DND-41 (cell line): ENCODE measurements at regions not wholly inside any gene's neighbourhood (a gene's known extent, or its start where the extent isn't known, plus 50 kb on each side); places are given as distances from the start of the nearest gene placed in this dataset.

ENCODE experiments used
- EZH2 ChIP-seq: IDR thresholded peaks from 3 replicates; pipeline ENCODE4 v1.6.1; 2012; ENCODE audit warnings: borderline replicate concordance, low read depth, mild to moderate bottlenecking, moderate library complexity, low read length, inconsistent platforms; ENCODE audit not compliant: severe bottlenecking
- TF ChIP-seq, protein P1 (sequence below): IDR thresholded peaks from 2 replicates; pipeline ENCODE4 v1.5.1; 2012; ENCODE audit warnings: borderline replicate concordance, low read length, moderate library complexity, mild to moderate bottlenecking; ENCODE audit not compliant: poor library complexity, severe bottlenecking; ENCODE audit errors: extremely low read depth

DNA sequence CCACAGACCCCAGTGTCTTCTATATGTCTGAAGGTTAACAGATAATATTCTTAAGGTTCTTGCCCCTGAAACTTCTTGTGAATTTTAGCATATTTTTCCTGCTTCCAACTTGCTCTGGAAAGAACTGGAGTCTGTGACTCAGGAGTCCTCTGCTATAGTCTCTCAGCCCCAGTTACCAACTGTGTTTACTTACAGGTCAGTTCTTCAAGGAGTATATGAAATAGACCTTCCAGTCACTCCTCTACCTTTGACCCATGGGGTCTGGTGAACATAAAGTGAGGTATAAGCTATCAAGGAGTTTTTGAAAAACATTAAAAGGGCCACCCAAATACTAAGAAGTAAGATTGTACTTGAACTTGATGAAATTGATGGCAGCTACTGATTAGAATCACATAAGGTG lies 139.2 kb upstream of the ROPN1 start:
- TF ChIP-seq, protein P1, sequence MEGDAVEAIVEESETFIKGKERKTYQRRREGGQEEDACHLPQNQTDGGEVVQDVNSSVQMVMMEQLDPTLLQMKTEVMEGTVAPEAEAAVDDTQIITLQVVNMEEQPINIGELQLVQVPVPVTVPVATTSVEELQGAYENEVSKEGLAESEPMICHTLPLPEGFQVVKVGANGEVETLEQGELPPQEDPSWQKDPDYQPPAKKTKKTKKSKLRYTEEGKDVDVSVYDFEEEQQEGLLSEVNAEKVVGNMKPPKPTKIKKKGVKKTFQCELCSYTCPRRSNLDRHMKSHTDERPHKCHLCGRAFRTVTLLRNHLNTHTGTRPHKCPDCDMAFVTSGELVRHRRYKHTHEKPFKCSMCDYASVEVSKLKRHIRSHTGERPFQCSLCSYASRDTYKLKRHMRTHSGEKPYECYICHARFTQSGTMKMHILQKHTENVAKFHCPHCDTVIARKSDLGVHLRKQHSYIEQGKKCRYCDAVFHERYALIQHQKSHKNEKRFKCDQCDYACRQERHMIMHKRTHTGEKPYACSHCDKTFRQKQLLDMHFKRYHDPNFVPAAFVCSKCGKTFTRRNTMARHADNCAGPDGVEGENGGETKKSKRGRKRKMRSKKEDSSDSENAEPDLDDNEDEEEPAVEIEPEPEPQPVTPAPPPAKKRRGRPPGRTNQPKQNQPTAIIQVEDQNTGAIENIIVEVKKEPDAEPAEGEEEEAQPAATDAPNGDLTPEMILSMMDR: no peak
- TF ChIP-seq EZH2: no peak
